SK-N-SH (cell line): ENCODE measurements at regions not wholly inside any gene's neighbourhood (a gene's known extent, or its start where the extent isn't known, plus 50 kb on each side); places are given as distances from the start of the nearest gene placed in this dataset.

ENCODE experiments used
- CTCF ChIA-PET: fragments of 300-600, 350-600 bp; formaldehyde crosslinking; extraction: SDS; loops from one replicate; lab custom pipeline; 2021; lab: Yijun Ruan, JAX
- POLR2A ChIA-PET: fragments of 350-600 bp; sonication (Branson Sonifier 250); formaldehyde crosslinking; extraction: SDS; loops from one replicate; lab custom pipeline; 2020; ENCODE audit warnings: antibody characterized with exemption, inconsistent platforms; lab: Yijun Ruan, JAX
- DNase-seq: peaks from one replicate; pipeline ENCODE4 v3.0.0; 2012
- H2AFZ ChIP-seq: fragments of 200-600 bp; sonication (generic); 2 replicates; pipeline ENCODE4 v1.8.1; 2016; ENCODE audit warnings: antibody characterized with exemption, mild to moderate bottlenecking, low read depth
- H3F3A ChIP-seq: fragments of 200-600 bp; sonication (generic); replicated peaks from 2 replicates; pipeline ENCODE3; 2016; ENCODE audit warnings: antibody characterized with exemption, mild to moderate bottlenecking; ENCODE audit not compliant: insufficient read depth
- H3K27ac ChIP-seq, 2 experiments: fragments of 200-500 bp in 1 of 2; fragments of 200-600 bp in 1 of 2; sonication (Bioruptor generic) in 1 of 2; sonication (generic), shearing (Covaris generic) in 1 of 2; 2 replicates each; pipeline versions ENCODE4 v1.5.1 to v1.6.1; 2014 to 2016; ENCODE audit warnings: low read depth in 2 of 2, inconsistent platforms in 1 of 2, low read length in 1 of 2, mild to moderate bottlenecking in 1 of 2, mixed read lengths in 1 of 2
- H3K27me3 ChIP-seq: fragments of 200-600 bp; sonication (generic), shearing (Covaris generic); 2 replicates; pipeline ENCODE4 v1.6.1; 2016; ENCODE audit warnings: mixed run types; ENCODE audit not compliant: insufficient read depth
- H3K36me3 ChIP-seq, 2 experiments: fragments of 200-500 bp in 1 of 2; fragments of 200-600 bp in 1 of 2; sonication (Bioruptor generic) in 1 of 2; sonication (generic) in 1 of 2; replicated peaks in 1 of 2; 2 replicates each; pipeline versions ENCODE3 to v1.5.1; 2014 to 2016; ENCODE audit warnings: low read length in 1 of 2, mild to moderate bottlenecking in 1 of 2; ENCODE audit not compliant: insufficient read depth in 2 of 2, control insufficient read depth in 1 of 2
- H3K4me1 ChIP-seq, 2 experiments: fragments of 200-500 bp in 1 of 2; fragments of 200-600 bp in 1 of 2; sonication (Bioruptor generic) in 1 of 2; sonication (generic), shearing (Covaris generic) in 1 of 2; 2 replicates each; pipeline versions ENCODE4 v1.5.1 to v1.6.1; 2014 to 2016; ENCODE audit warnings: low read depth in 1 of 2, low read length in 1 of 2, mixed run types in 1 of 2; ENCODE audit not compliant: insufficient read depth in 2 of 2, control insufficient read depth in 1 of 2
- H3K4me2 ChIP-seq: fragments of 200-600 bp; sonication (generic), shearing (Covaris generic); 2 replicates; pipeline ENCODE4 v1.6.1; 2017; ENCODE audit warnings: mixed run types
- H3K4me3 ChIP-seq, 2 experiments: fragments of 200-500 bp in 1 of 2; fragments of 200-600 bp in 1 of 2; sonication (Bioruptor generic) in 1 of 2; sonication (generic), shearing (Covaris generic) in 1 of 2; 2 replicates each; pipeline versions ENCODE4 v1.5.1 to v1.8.1; 2014 to 2016; ENCODE audit warnings: low read depth in 2 of 2, inconsistent platforms in 1 of 2, low read length in 1 of 2, mild to moderate bottlenecking in 1 of 2, mixed read lengths in 1 of 2, moderate library complexity in 1 of 2
- H3K79me2 ChIP-seq: fragments of 200-600 bp; sonication (generic); 2 replicates; pipeline ENCODE4 v1.8.1; 2017; ENCODE audit warnings: mild to moderate bottlenecking; ENCODE audit not compliant: insufficient read depth
- H3K9ac ChIP-seq: fragments of 200-600 bp; sonication (generic); 2 replicates; pipeline ENCODE4 v1.6.1; 2017; ENCODE audit warnings: mixed run types
- H3K9me2 ChIP-seq: fragments of 200-600 bp; sonication (generic); 2 replicates; pipeline ENCODE4 v1.6.1; 2017; ENCODE audit warnings: mixed run types
- H3K9me3 ChIP-seq: fragments of 200-600 bp; sonication (generic); 2 replicates; pipeline ENCODE4 v1.6.1; 2017; ENCODE audit warnings: mixed run types, mild to moderate bottlenecking, moderate library complexity
- H4K20me1 ChIP-seq: fragments of 200-600 bp; sonication (generic); 2 replicates; pipeline ENCODE4 v1.6.1; 2017; ENCODE audit warnings: mild to moderate bottlenecking, mixed run types; ENCODE audit not compliant: insufficient read depth
- ELF1 ChIP-seq: IDR thresholded peaks from 2 replicates; pipeline ENCODE4 v1.4.0; 2012
- EP300 ChIP-seq, 2 experiments: IDR thresholded peaks; 2 replicates each; pipeline versions ENCODE4 v1.4.0 to v1.6.1; 2012; ENCODE audit warnings: borderline replicate concordance in 1 of 2, low read depth in 1 of 2, low read length in 1 of 2
- FOXJ3 ChIP-seq: sonication (generic); formaldehyde crosslinking; IDR thresholded peaks from 2 replicates; pipeline ENCODE4 v1.5.1; 2020; ENCODE audit warnings: mild to moderate bottlenecking, missing genetic modification reagents
- FOXM1 ChIP-seq: IDR thresholded peaks from 2 replicates; pipeline ENCODE4 v1.4.0; 2012; ENCODE audit warnings: low read depth, mild to moderate bottlenecking
- GATA2 ChIP-seq: sonication (generic); formaldehyde crosslinking; IDR thresholded peaks from 2 replicates; pipeline ENCODE4 v1.5.0; 2020; ENCODE audit warnings: mild to moderate bottlenecking, missing genetic modification reagents
- JUND ChIP-seq: IDR thresholded peaks from 2 replicates; pipeline ENCODE4 v1.4.0; 2012
- MAX ChIP-seq: IDR thresholded peaks from 2 replicates; pipeline ENCODE4 v1.4.0; 2012; ENCODE audit warnings: low read depth
- MXI1 ChIP-seq: IDR thresholded peaks from 2 replicates; pipeline ENCODE4 v1.6.1; 2012; ENCODE audit warnings: mild to moderate bottlenecking, low read depth, low read length, improper control_type of control experiment
- POLR2AphosphoS5 ChIP-seq: IDR thresholded peaks from 2 replicates; pipeline ENCODE4 v1.6.1; 2012; ENCODE audit warnings: low read depth, low read length
- RCOR1 ChIP-seq: fragments of 150-350 bp; IDR thresholded peaks from 2 replicates; pipeline ENCODE4 v1.6.1; 2017; ENCODE audit warnings: antibody characterized with exemption, low read length
- RFX5 ChIP-seq: IDR thresholded peaks from 2 replicates; pipeline ENCODE4 v1.6.1; 2012; ENCODE audit warnings: mild to moderate bottlenecking, improper control_type of control experiment, low read length
- RXRA ChIP-seq: IDR thresholded peaks from 2 replicates; pipeline ENCODE4 v1.4.0; 2012; ENCODE audit warnings: low read depth, mild to moderate bottlenecking, borderline replicate concordance
- SMC3 ChIP-seq: IDR thresholded peaks from 2 replicates; pipeline ENCODE4 v1.6.1; 2012; ENCODE audit warnings: low read depth, low read length, improper control_type of control experiment
- TAF1 ChIP-seq: IDR thresholded peaks from 2 replicates; pipeline ENCODE4 v1.6.1; 2012; ENCODE audit warnings: low read depth, mild to moderate bottlenecking, low read length, moderate library complexity, borderline replicate concordance
- TCF12 ChIP-seq: IDR thresholded peaks from 2 replicates; pipeline ENCODE4 v1.4.0; 2012
- WGBS: methylation state at CpG from one replicate; pipeline ENCODE4 v1.1.6; 2017; ENCODE audit warnings: low lambda C conversion rate; 5-methylcytosine and 5-hydroxymethylcytosine counted together
- TF ChIP-seq, protein P1 (sequence below): IDR thresholded peaks from 2 replicates; pipeline ENCODE4 v1.4.0; 2012; ENCODE audit warnings: low read depth, borderline replicate concordance
- TF ChIP-seq, protein P2 (sequence below): fragments of 150-350 bp; IDR thresholded peaks from 2 replicates; pipeline ENCODE4 v1.6.1; 2016; ENCODE audit warnings: mild to moderate bottlenecking, low read depth, low read length
- TF ChIP-seq, protein P3 (sequence below): IDR thresholded peaks from 2 replicates; pipeline ENCODE4; 2012
- TF ChIP-seq, protein P4 (sequence below): IDR thresholded peaks from 2 replicates; pipeline ENCODE4 v1.6.1; 2012; ENCODE audit warnings: mild to moderate bottlenecking, low read depth, low read length, moderate library complexity

- H3K9ac ChIP-seq = no peak overlapping the region
- no peak overlapping the region for H3K4me3 ChIP-seq
- ChIA-PET POLR2A (no interaction called here), CTCF (no interaction called here)
- no peaks in the 10 kb centered on the region for H3K27me3 ChIP-seq
- H4K20me1 ChIP-seq = no peaks in the 10 kb centered on the region
- H3K4me2 ChIP-seq = no peak overlapping the region
- H3K9me3 ChIP-seq = 0 out of 2 replicates have a peak, but pooled peaks cover under 1% of the 10 kb centered on the region
- no peaks in the 10 kb centered on the region for H3K9me2 ChIP-seq
- no peak overlapping the region for H3K27ac ChIP-seq
- WGBS = 26% methylated on average over 3 of the region's 3 CpGs
- no peaks in the 10 kb centered on the region for H3K36me3 ChIP-seq
- no peak for DNase-seq
- H2AFZ ChIP-seq = no peak overlapping the region
- peaks cover 0 to 2% of the 10 kb centered on the region in 2 experiments; a peak in 2 of 4 replicates for H3K4me1 ChIP-seq
- H3K79me2 ChIP-seq = no peaks in the 10 kb centered on the region
- no peaks in the 10 kb centered on the region for H3F3A ChIP-seq
- TF ChIP-seq EP300 (IDR thresholded peaks at IDR 0.05; ENCODE audit: borderline replicate concordance in 1 of 2, low read depth in 1 of 2, low read length in 1 of 2) = no peak
- TF ChIP-seq ELF1 = no peak
- TF ChIP-seq, protein P1, sequence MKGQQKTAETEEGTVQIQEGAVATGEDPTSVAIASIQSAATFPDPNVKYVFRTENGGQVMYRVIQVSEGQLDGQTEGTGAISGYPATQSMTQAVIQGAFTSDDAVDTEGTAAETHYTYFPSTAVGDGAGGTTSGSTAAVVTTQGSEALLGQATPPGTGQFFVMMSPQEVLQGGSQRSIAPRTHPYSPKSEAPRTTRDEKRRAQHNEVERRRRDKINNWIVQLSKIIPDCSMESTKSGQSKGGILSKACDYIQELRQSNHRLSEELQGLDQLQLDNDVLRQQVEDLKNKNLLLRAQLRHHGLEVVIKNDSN = no peak
- TF ChIP-seq SMC3 = no peak
- TF ChIP-seq JUND = no peak
- TF ChIP-seq, protein P2, sequence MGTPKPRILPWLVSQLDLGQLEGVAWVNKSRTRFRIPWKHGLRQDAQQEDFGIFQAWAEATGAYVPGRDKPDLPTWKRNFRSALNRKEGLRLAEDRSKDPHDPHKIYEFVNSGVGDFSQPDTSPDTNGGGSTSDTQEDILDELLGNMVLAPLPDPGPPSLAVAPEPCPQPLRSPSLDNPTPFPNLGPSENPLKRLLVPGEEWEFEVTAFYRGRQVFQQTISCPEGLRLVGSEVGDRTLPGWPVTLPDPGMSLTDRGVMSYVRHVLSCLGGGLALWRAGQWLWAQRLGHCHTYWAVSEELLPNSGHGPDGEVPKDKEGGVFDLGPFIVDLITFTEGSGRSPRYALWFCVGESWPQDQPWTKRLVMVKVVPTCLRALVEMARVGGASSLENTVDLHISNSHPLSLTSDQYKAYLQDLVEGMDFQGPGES = no peak
- TF ChIP-seq RCOR1 = no peak
- no peak for TF ChIP-seq RFX5
- TF ChIP-seq POLR2AphosphoS5 = no peak
- TF ChIP-seq GATA2 = no peak
- TF ChIP-seq, protein P3, sequence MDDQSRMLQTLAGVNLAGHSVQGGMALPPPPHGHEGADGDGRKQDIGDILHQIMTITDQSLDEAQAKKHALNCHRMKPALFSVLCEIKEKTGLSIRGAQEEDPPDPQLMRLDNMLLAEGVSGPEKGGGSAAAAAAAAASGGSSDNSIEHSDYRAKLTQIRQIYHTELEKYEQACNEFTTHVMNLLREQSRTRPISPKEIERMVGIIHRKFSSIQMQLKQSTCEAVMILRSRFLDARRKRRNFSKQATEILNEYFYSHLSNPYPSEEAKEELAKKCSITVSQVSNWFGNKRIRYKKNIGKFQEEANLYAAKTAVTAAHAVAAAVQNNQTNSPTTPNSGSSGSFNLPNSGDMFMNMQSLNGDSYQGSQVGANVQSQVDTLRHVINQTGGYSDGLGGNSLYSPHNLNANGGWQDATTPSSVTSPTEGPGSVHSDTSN = no peak
- TF ChIP-seq MAX = no peak
- TF ChIP-seq RXRA = no peak
- TF ChIP-seq TCF12 = no peak
- TF ChIP-seq, protein P4, sequence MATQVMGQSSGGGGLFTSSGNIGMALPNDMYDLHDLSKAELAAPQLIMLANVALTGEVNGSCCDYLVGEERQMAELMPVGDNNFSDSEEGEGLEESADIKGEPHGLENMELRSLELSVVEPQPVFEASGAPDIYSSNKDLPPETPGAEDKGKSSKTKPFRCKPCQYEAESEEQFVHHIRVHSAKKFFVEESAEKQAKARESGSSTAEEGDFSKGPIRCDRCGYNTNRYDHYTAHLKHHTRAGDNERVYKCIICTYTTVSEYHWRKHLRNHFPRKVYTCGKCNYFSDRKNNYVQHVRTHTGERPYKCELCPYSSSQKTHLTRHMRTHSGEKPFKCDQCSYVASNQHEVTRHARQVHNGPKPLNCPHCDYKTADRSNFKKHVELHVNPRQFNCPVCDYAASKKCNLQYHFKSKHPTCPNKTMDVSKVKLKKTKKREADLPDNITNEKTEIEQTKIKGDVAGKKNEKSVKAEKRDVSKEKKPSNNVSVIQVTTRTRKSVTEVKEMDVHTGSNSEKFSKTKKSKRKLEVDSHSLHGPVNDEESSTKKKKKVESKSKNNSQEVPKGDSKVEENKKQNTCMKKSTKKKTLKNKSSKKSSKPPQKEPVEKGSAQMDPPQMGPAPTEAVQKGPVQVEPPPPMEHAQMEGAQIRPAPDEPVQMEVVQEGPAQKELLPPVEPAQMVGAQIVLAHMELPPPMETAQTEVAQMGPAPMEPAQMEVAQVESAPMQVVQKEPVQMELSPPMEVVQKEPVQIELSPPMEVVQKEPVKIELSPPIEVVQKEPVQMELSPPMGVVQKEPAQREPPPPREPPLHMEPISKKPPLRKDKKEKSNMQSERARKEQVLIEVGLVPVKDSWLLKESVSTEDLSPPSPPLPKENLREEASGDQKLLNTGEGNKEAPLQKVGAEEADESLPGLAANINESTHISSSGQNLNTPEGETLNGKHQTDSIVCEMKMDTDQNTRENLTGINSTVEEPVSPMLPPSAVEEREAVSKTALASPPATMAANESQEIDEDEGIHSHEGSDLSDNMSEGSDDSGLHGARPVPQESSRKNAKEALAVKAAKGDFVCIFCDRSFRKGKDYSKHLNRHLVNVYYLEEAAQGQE = no peak
- TF ChIP-seq TAF1 = no peak
- no peak for TF ChIP-seq MXI1
- TF ChIP-seq FOXM1 = no peak
- no peak for TF ChIP-seq FOXJ3 (CRISPR knock-in tag)
- TF ChIP-seq, all 33 proteins: peak for 0
These were observed 260.1 kb downstream of the BTBD3 start for GRCh38 chr20:12177657-12178293.
